Prostate gland (tissue), 2 donors: ENCODE measurements at regions not wholly inside any gene's neighbourhood (a gene's known extent, or its start where the extent isn't known, plus 50 kb on each side); places are given as distances from the start of the nearest gene placed in this dataset.

ENCODE experiments used
- CTCF ChIP-seq, 4 experiments: fragments of 200-600 bp in 2 of 4; fragments of 450-650 bp in 2 of 4; sonication (generic) in 2 of 4; IDR thresholded peaks; 1 replicate in 3 of 4; 2 replicates in 1 of 4; pipeline ENCODE4 v1.5.1; 2016 to 2019; ENCODE audit warnings: antibody characterized with exemption in 4 of 4, mild to moderate bottlenecking in 2 of 4, moderate library complexity in 2 of 4
- POLR2A ChIP-seq: fragments of 450-650 bp; IDR thresholded peaks from one replicate; pipeline ENCODE4 v1.6.1; 2016; ENCODE audit warnings: antibody characterized with exemption, mild to moderate bottlenecking
- POLR2AphosphoS5 ChIP-seq: sonication (generic); formaldehyde crosslinking; IDR thresholded peaks from one replicate; pipeline ENCODE4 v1.6.1; 2017; ENCODE audit warnings: antibody characterized with exemption

- TF ChIP-seq CTCF (IDR thresholded peaks at IDR 0.05): no peak
- no peak for TF ChIP-seq POLR2A
- TF ChIP-seq POLR2AphosphoS5: no peak
These were observed 141.4 kb upstream of the DOK6 start for GRCh38 chr18:69259282-69259681.
